Sciatic nerve (tissue), 2 donors: ENCODE measurements at regions not wholly inside any gene's neighbourhood (a gene's known extent, or its start where the extent isn't known, plus 50 kb on each side); places are given as distances from the start of the nearest gene placed in this dataset.
"Not testable (repeated sequence)": the region's sequence is repeated elsewhere in the genome, so short reads cannot be mapped to it uniquely, and the experiment has no call there.

Experiments
- ATAC-seq: fragments of 200-7000 bp; cut with Tn5 transposase; one replicate; pipeline ENCODE4 v1.9.1; 2020; ENCODE audit warnings: mild to moderate bottlenecking, moderate library complexity
- DNase-seq: peaks from one replicate; pipeline ENCODE4 v3.0.0-alpha.2; 2020; ENCODE audit warnings: low spot score
- intact Hi-C: fragments of 100-400 bp; cut with DNase I; formaldehyde crosslinking; loops from one replicate; pipeline ENCODE4 v1.14.2; 2022
- donor health status: DM: no; HTN: no; CAD: no.
- donor health status: DM: no; HTN: no; CAD: no.

GRCh38 chr13:44651209-44651608, 75.1 kb upstream of the TSC22D1 start:
- intact Hi-C loops: no loop called here
- no peak for ATAC-seq
- no peak for DNase-seq

- DNase-seq: no peak
- intact Hi-C loops: no loop called here
- no peak for ATAC-seq
These were observed 73.7 kb upstream of the TSC22D1 start for GRCh38 chr13:44649834-44650233.

DNA sequence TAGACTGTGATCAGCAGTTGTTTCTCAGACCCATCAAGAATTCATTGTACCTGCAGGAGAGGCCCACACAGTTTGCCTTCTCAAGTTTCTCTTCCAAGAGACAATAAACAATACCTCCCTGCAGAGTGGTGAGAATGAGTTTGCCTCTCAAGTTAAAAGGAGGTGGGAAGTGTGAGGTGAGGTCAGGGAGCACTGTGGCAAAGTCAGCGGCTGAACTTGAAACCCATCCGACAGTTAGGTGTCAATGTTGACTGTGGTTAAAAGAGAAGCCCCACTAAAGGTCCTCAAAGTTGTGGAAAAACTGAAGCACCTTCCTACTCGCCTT, 72.9 kb upstream of the TSC22D1 start:
- DNase-seq (no peak), ATAC-seq (no peak)
- intact Hi-C loops: no loop called here

GRCh38 chr13:44648392-44649103, 72.4 kb upstream of the TSC22D1 start:
- intact Hi-C loops: no loop called here
- DNase-seq (no peak), ATAC-seq (no peak)

DNA sequence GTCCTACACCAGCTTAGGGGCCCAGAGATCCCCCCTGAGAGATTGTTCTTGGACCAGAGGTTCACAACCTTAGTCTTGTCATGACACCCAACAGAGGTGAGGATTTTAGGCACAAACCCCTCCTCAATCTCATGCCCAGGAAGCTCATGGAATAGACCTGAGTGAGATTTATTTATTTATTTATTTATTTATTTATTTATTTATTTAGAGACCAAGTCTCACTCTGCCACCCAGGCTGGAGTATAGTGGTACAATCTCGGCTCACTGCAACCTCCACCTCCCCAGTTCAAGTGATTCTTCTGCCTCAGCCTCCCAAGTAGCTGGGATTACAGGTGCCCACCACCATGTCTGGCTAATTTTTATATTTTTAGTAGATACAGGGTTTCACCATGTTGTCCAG, 71.4 kb upstream of the TSC22D1 start:
- DNase-seq, intact Hi-C loops, ATAC-seq: not testable (repeated sequence)

DNA sequence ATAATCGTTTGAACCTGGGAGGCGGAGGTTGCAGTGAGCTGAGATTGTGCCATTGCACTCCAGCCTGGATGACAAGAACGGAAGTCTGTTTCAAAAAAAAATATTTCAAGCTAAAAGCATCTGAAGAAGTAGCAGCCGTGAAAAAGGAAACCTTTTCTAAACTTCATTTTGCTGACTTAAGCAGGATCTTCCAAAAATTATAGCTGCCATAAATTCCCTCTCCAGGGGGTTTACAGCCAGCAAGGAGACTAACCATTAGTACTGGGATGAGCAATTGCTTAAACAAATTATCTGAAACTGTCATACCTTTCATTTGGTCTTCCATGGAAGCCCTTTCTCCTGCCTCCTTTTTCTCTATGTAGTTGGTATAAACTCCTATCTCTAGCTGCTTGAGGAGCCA, 69.9 kb upstream of the TSC22D1 start:
- ATAC-seq: no peak
- DNase-seq: no peak
- intact Hi-C loops: no loop called here

DNA sequence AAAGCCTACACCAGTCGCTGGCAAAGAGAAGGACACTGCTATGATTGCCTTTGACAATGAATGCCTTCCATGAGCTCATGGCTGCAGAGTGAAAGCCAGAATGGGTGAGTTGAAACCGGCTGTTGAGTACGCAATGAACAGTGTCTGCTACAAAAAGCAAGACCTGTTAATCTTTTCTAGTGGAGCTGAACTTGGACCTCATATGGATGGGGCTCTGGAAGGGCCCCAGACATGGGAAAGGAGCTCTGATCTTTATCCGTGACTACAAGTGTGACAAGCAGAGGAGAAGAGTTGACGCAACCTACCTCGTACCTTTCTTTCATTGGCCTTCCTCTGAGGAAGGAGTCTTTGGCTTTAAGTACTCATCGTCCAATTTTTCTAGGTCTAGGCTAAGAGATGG, 67.1 kb upstream of the TSC22D1 start:
- ATAC-seq (no peak), DNase-seq (no peak)
- intact Hi-C loops: no loop called here

DNA sequence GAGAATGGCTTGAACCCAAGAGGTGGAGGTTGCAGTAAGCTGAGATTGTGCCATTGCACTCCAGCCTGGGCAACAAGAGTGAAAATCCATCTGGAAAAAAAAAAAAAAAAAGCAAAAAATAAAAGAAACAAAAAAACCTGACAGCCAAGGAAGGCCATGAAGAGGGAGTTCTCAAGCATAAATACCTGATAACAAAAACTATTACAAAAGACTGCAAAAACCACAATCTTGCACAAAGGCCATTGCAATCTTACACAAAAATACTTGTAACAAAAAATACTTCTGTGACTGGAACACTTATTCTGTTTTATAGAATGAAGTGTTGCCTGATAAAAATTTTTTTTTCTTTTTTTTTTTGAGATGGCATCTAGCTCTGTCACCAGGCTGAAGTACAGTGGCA, 61.5 kb upstream of the TSC22D1 start:
- intact Hi-C loops: no loop called here
- no peak for DNase-seq
- no peak for ATAC-seq

DNA sequence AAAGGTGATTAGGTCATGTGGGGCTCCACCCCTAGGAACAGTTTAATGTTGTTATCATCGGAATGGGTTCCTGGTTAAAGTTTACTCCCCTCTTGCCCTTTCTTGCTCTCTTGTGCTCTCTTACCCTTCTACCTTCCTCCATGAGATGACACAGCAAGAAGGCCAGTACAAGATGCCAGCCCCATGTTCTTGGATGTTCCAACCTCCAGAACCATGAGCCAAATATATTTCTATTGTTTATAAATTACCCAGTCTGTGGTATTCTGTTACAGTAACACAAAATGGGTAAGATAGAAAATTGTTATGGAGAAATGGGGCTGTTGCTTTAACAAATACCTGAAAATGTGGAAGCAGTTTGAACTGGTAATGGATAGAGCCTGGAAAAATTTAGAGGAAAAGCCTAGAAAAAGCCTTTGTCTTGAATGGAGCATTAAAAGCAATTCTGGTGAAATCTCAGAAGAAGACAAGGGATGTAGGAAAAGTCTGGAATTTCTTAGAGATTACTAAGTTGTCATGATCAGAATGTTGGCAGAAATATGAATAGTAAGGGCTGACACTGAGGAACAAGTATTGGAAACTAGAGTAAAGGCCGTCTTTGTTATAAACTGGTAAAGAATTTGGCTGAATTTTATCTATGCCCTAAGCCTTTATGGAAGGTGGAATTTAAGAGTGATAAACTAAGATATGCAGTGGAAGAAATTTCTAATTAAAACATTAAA, 53.5 kb upstream of the TSC22D1 start:
- intact Hi-C loops: no loop called here
- DNase-seq: no peak
- ATAC-seq: no peak

GRCh38 chr13:44628826-44629225, 52.7 kb upstream of the TSC22D1 start:
- DNase-seq, ATAC-seq, intact Hi-C loops: not testable (repeated sequence)

- no peak for ATAC-seq
- DNase-seq: no peak
- intact Hi-C loops: no loop called here
These were observed 51.3 kb upstream of the TSC22D1 start for GRCh38 chr13:44627441-44627840.

GRCh38 chr13:44626176-44626575, 50.0 kb upstream of the TSC22D1 start:
- intact Hi-C loops: no loop called here
- DNase-seq: no peak
- no peak for ATAC-seq
